GM21447 (cell line): ENCODE measurements at regions not wholly inside any gene's neighbourhood (a gene's known extent, or its start where the extent isn't known, plus 50 kb on each side); places are given as distances from the start of the nearest gene placed in this dataset.
"Not testable (repeated sequence)": the region's sequence is repeated elsewhere in the genome, so short reads cannot be mapped to it uniquely, and the experiment has no call there.

Source experiments
- ATAC-seq: cut with Tn5 transposase; IDR thresholded peaks from one replicate; pipeline ENCODE4 v1.9.1; 2021; ENCODE audit not compliant: unreplicated experiment

DNA sequence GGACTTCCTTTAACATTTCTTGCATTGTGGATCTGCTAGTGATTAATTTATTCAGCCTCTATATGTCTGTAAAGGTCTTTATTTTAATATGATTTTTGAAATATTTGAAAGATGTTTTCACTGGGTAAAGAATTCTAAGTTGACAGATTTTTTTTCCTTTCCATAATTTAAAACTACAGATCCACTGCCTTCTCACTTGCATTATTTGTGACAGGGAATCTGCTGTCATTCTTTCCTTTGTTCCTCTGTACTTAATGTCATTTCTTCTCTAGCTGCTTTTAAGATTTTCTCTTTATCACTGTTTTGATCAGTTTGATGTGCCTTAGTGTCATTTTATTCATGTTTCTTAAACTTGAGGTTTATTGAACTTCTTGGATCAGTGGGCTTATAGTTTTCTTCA, 159.9 kb downstream of the CYB561 start:
- ATAC-seq, result no peak

DNA sequence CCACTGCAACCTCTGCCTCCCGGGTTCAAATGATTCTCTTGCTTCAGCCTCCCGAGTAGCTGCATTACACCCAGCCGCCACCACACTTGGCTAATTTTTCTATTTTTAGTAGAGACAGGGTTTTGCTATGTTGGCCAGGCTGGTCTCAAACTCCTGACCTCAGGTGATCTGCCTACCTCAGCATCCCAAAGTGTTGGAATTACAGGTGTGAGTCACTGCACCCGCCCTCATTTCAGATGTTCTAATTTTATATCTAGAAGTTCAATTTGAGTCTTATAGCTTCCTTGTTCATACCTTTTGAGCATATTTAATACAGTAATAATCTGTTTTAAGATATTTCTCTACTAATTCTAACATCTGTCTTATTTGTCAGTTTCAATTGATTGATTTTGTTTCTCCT, 159.1 kb downstream of the CYB561 start:
- ATAC-seq, result not testable (repeated sequence)

DNA sequence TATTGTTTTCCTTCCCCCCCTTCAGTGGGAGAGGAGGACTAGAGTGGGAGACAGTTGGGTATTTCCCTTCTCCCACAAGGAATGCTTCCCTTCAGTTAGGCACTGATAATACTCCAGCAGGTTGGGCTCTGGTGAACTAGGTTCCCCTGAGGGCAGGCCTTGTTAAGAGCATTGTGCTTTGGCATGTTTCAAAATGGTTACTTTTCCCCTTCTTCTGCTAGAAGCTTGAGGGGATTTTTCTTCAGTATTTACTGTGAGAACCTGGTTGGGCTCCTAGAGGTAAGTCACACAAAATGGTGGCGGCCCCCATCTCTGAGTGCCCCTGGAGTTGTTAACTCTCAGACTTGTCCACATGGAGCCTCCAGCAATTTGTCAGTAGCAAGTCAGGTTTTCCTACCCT, 156.2 kb downstream of the CYB561 start:
- ATAC-seq, result no peak

DNA sequence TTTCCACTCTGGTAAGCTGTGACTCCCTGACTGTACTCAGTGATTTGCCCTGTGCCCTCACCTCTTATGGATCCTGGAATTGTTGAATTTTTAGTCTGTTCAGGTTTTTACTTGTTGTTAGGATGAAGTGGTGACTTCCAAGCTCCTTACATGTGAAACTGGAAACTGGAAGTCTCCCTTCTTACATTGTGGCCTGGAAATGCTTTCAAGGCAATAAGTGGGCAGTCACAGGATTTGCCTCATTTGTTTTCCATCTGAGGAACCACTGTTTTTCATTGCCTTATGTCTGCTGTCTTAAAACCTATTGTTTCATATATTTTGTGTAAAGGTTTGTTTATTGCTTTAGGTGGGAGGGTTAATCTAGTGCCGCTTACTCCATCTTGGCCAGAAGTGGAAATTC, 155.8 kb downstream of the CYB561 start:
- ATAC-seq, result no peak

DNA sequence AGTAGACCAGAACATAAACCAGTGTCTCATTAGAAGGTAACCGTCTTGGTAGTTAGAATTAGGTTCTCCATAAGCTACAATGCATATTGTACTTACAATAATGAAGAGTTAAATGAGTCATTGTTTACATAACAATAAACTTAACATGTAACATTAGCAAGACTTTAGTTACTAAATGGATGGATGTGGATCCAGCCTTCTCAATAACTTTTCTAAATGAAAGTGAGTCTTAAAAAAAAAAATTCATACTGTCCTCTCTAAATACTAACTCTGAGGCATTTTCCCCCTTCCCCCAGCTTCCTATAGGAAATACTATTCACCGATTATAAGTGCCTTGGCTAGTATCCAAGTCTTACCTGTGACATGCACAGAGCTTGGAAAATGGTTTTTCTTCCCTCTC, 155.3 kb downstream of the CYB561 start:
- ATAC-seq, result no peak

DNA sequence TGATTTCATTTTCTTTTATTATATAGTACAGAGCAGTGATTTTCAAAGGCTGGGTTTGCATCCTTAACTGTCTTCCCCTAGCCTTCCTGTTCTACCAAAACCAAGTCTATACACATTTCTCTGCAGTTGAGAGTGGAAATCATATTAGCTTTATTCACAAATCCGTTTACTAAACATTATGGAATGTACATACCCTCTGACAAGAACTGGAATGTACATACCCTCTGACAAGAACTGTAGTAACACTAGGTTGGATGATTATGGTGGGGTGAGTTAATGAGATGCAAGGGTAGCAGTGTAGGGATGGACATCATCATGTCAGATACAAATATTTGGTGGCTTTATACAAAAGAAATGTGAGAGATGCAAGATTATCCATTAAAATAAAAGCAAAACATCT, 154.8 kb downstream of the CYB561 start:
- no peak for ATAC-seq

DNA sequence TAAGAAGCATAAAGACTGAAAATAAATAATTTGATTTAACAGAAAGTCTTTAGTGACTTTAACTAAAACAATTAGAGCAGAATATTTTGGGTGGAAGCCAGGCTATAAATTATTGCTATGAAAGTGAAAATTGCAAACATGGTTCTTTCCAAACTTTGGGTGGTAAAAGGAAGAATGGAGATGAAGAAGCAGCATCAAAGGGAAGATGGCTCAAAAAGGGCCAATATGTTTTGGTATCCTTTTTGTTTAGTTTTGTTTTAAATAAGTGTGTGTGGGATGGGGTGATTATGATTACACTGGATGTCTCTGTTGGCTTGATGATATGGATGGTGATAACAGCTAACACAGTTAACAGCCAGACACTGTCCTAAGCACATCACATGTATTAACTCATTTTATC, 153.7 kb downstream of the CYB561 start:
- no peak for ATAC-seq

DNA sequence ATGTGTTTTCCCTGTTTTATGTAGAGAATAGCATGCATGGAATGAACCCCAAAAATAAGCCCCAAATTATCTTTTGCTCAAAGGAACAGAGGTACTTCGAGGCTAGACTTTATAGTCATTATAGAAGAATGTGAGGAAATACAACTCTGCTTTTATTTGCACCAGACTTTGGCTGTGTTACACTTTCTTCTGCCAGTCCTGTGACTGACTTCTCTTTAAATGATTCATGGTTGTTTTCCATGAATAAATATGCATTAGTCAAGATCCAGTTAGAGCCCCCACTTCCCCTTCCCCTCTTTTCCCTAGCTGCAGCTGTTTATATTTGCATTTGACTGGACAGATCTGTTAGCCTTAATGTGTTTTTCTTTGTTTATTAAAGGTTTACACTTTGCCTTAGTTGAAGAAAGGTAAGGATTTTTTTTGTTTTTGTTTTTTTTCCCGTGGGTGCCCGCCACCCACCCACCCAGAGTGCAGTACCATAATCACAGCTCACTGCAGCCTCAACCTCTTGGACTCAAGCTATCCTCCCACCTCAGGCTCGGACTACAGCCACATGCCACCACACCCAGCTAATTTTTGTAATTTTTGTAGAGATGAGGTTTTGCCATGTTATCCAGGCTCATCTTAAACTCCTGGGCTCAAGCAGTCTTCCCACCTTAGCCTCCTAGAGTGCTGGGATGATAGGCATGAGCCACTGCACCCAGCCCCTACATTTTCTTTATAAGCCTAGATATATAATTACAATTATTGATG, 152.6 kb downstream of the CYB561 start:
- ATAC-seq, result no peak

DNA sequence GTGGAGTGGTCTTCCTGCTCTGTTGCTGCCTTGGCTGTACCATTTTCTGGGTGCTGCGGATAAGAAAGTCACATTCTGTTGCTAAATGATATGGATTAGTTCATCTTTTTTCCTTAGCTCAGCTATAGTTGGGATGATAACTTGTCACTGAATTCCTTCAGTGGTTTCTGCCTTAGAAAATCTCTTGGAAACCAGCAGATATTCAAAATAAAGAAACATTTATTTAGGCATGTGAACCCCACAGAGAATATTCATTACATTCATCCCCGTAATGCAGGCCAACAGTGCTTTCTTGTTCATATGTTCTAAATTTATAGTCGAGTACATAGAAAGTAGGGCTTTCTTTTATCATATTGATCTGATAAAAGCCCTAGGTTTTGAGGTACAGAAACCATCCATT, 151.3 kb downstream of the CYB561 start:
- no peak for ATAC-seq

DNA sequence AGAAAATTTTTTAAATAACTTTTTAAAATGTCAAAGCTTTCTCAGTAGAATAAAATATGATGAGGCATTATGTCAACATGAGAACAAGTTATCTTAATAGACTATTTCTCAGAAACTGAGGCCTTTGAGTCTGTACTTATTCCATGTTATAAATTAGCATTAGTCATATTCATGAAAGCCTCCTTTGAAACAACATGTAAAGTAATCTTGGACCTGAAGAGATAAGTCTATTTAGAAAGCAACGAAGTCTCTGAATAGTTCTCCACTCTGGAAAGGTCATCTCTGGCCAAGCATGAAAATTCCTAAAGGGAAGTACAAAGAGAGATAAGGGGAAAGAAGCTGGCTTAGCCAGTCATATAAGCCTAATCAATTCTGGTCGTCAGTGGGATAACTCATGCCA, 150.8 kb downstream of the CYB561 start:
- no peak for ATAC-seq

DNA sequence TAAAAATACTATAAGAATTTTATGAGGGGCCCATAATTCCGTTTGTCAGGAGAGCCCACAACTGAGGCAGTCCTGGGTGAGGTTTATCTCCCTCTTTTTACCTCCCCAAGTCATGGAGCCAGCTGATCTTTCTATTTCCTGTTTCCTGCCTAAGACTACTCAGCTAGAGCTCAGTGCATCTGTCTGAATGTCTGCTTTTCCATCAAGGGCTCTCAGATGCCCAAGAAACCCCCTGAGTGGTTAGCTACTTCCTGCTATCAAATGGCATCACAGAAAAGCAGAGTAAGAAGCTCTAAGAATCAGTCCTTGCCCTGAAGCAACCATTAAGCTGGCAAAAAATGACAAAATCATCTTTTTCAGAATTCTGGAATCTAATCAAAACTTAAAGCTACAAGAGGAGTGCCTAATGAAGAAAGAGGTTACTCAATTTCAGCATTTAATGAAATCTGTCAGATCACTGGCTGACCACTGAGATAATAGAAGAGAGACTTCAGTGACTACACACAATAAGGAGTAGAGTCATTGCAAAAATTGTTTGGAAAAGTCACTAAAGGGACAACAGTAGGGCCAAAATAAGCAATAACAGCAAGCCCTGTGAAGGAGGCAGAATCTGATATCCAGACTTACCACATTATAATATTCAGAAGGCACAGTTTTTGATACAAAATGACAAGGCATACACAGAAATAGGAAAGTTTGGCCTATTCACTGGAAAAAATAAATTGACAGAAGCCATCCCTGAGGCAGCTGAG, 150.1 kb downstream of the CYB561 start:
- ATAC-seq, result no peak

DNA sequence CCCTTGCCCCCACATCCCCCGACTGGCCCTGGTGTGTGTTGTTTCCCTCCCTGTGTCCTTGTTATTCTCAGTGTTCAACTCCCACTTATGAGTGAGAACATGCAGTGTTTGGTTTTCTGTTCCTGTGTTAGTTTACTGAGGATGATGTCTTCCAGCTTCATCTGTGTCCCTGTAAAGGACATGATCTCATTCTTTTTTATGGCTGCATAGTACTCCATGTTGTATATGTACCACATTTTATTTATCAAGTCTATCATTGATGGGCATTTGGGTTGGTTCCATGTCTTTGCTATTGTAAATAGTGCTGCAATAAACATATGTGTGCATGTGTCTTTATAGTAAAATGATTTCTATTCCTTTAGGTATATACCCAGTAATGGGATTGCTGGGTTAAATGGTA, 147.2 kb downstream of the CYB561 start:
- not testable (repeated sequence) for ATAC-seq

DNA sequence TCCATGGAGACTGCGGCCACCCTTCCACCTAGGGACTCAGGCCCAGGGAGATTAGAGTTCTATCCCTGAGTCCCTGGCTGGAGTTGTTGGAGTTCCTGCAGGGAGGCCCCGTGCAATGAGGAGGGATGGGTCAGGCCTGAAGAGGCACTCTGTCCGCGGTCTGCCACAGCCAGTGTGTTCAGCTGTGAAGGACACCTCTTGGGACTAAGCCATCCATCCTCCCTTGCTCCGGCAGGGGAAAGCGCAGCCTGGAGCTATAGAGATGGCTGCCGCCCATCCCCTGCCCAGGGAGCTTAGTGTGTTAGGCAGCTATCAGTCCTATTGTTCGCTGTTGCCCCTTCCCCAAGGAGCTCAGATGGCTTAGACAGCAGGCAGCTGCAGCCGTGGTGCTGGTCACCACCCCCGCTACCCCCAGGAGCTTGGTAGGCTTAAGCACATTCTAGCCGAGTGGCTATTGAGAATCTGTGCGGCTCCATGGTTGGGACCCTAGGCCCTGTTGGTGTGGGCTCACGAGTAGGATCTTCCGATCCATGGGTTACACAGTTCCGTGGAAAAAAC, 141.3 kb downstream of the CYB561 start:
- ATAC-seq, result no peak

DNA sequence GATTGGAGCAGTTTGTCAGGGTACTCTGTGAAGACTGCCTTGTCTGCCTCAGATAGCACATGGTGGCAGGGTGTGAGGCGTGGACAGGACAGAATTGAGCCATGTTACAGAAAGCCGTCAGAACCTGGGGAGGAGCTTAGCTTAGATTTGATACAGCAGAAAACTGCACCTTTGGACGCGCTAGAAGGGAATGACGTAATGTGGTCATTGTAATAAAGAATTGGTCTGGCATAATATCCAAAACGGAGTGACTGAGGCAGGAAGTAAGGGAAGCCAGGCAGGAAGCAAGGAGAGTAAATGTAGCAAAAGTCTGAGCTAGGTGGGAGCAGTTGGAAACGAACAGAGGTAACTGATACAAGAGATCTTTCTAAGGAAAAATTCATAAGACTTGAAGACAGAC, 140.2 kb downstream of the CYB561 start:
- ATAC-seq, result no peak

DNA sequence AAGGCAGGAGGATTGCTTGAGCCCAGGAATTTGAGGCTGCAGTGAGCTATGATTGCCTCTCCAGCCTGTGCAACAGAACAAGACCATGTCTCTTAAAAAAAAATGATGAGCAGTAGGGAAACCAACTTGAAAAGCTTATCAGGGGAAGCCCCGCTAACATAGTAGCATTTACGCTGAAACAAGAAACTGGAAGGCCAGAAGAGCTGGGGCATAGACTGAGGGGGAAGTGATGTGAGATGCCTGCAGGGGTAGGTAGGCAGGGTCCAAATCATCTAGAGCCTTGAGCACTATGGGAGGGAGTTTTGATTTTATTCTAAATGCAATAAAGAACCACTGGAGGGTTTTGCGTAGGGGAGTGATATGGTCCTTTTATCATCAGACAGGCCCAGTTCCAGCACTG, 139.3 kb downstream of the CYB561 start:
- ATAC-seq, result no peak

DNA sequence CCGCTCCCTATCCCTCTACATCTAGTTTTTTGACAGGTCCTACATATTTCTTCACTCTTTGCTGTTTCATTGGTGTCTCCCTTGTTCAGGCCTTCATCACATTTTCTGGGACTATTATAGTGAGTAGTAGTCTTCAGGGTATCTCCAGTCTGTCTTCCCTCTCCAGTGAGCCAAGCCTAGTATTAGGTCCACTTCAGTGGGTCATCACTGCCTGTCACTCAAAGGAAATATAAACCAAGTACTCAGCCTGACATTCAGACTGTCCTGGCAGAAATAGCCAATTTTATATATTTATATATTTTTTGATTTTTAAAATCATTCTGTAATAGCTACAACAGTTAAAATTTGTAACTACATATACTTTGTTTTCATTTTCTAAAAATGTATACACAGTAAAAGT, 137.8 kb downstream of the CYB561 start:
- ATAC-seq, result no peak

DNA sequence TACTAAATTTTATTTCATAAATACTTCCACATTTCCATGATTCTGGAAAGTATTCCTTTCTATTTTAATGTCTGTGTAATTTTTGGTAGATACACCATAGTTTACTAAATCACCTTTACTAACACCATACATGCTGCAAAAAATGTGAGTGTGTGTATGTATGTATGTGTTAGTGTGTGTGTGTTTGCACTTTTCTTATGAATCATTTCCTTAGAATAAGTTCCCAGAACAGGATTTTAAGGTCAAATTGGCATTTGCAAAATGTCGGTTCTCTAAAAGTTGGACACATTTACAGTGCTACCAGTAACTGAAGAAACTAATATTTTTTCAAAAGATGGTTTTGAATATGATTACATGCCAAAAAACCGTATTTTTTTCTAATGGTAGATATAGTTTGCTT, 137.1 kb downstream of the CYB561 start:
- no peak for ATAC-seq

DNA sequence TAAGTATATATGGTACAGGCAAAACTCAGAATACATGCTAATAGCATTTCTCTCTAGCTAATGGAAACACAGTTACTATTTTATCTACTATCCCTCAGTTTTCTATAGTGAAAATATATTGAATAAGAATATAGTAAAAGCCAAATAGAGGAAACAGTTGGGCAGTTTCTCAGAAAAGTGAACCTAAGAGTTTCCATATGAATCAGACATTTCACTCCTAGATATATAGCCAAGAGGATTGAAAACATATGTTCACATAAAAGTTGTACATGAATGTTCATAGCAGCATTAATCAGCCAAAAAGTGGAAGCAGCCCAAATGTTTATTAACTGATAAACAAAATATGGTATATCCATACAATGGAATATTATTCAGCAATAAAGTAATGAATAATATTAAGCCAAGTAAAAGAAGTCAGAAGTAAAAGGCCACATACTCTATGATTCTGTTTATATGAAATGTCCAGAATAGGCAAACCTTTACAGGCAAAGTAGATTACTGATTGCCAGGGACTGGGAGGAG, 134.6 kb downstream of the CYB561 start:
- no peak for ATAC-seq

DNA sequence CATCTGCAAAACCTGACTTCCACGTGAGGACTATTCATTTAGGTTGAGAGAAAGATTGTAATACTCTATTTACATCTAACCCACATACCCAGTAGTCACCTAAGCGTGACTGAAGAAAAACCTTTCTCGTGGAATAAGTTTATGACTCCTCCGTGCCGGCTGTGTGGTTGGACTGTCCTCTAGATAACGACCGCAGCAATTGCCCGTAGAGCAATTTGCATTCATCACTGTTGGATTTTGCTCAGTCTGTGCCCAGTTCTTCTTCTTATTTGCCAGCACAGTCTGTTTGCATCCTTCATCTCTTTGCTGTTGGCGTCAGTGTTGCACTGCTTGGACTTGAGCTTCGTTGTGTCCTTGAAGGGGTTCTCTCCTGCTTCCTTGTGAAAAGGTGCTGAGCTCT, 131.3 kb downstream of the CYB561 start:
- no peak for ATAC-seq

DNA sequence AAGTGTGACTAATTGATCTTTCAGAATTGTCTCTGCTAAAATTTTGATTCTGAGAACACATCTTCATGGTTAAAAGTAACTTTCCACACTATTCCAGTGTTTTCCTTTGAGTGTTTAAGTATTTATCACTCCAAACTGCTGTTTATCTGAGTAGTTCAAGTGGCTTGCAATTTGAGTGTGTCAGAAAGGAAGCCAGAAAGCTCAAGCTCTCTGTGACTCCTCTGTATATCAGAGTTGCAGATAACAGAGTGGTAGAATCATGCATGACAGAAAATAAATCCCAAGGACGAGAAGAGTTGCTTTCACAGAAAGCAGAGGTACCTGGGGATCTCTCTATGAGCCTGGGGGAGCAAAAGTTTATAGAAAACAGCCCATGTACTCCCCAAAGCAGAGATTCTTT, 130.0 kb downstream of the CYB561 start:
- no peak for ATAC-seq

DNA sequence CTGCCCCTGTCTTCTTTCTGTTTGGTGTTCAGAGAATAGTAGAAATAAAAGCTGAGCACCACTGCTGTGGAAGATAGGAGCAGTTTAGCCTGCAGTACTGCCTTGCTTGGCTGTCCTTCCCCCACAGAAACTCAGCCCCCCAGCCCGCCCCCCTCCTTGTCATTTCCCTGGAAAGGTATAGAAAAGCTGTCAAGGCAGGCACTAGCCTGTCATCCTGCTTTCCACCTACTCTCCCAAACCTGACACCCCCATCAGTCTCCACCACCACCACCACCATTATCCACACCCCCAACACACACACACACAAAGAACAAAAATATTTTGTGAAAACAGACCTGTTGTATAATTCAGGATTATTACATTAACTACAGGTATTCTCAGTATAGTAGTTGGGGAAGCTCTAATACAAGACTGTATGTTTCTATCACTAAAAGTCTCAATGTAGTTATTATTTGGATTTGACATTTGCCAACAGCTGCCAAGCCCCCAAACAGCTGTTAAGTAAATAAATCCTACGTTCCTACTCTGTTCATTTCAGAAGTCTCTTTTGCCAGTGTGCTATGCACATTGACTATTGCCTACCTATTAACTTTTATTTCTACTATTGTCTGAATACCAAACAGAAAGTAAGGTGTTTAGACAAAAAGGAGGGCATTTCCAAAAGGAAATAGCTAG, 128.8 kb downstream of the CYB561 start:
- ATAC-seq, result no peak

DNA sequence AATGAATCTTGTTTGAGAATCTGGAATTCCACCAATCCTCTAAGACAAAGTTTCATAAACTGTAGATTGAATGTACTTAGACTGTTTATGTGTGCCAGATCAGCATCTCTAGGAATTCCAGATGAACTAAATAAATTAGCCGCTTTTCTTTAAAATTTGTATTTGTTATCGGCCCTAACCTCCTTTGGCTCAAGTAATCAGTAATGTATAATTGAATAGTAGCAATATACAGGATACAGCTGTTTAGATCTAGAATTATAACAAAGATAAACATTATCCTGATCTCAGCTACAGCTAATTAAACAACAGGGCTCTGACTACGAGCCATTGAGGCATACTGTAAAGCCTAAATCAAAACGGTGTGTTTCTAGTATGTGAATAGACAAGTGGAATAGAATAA, 120.3 kb downstream of the CYB561 start:
- ATAC-seq, result no peak
